Adrenal gland (tissue), 5 donors: ENCODE measurements at regions not wholly inside any gene's neighbourhood (a gene's known extent, or its start where the extent isn't known, plus 50 kb on each side); places are given as distances from the start of the nearest gene placed in this dataset.

Source experiments
- CTCF ChIP-seq, 6 experiments: fragments of 450-650 bp in 4 of 6; fragments of 200-600 bp in 2 of 6; sonication (generic) in 1 of 6; IDR thresholded peaks; 1 replicate in 5 of 6; 2 replicates in 1 of 6; pipeline versions ENCODE4 v1.5.1 to v1.8.0; 2016 to 2021; ENCODE audit warnings: antibody characterized with exemption in 6 of 6, mild to moderate bottlenecking in 2 of 6, moderate library complexity in 1 of 6
- POLR2A ChIP-seq, 2 donors: fragments of 450-650 bp; IDR thresholded peaks; one replicate each; pipeline ENCODE4 v1.6.1; 2017; ENCODE audit warnings: antibody characterized with exemption in 2 of 2, mild to moderate bottlenecking in 2 of 2, moderate library complexity in 1 of 2
- donor health status: DM: no; HTN: no; CAD: no.

- TF ChIP-seq CTCF (IDR thresholded peaks at IDR 0.05), result no peak
- TF ChIP-seq POLR2A (IDR thresholded peaks at IDR 0.05), result no peak
These were observed 628.3 kb upstream of the PFKP start for GRCh38 chr10:2439000-2439399.
